Gastrocnemius medialis (tissue), 4 donors: ENCODE measurements at regions not wholly inside any gene's neighbourhood (a gene's known extent, or its start where the extent isn't known, plus 50 kb on each side); places are given as distances from the start of the nearest gene placed in this dataset.

ENCODE experiments used
- POLR2A ChIP-seq, 2 donors: fragments of 450-650 bp; IDR thresholded peaks; one replicate each; pipeline ENCODE4 v1.6.1; 2017; ENCODE audit warnings: antibody characterized with exemption in 2 of 2, mild to moderate bottlenecking in 2 of 2, moderate library complexity in 2 of 2
- TF ChIP-seq, protein P1 (sequence below), 5 experiments: fragments of 450-650 bp in 3 of 5; fragments of 200-600 bp in 2 of 5; sonication (generic) in 2 of 5; IDR thresholded peaks in 4 of 5; conservative IDR thresholded peaks in 1 of 5; 1 replicate in 4 of 5; 2 replicates in 1 of 5; pipeline ENCODE4 v1.5.1; 2016 to 2019; ENCODE audit warnings: antibody characterized with exemption in 5 of 5, mild to moderate bottlenecking in 3 of 5, moderate library complexity in 3 of 5

DNA sequence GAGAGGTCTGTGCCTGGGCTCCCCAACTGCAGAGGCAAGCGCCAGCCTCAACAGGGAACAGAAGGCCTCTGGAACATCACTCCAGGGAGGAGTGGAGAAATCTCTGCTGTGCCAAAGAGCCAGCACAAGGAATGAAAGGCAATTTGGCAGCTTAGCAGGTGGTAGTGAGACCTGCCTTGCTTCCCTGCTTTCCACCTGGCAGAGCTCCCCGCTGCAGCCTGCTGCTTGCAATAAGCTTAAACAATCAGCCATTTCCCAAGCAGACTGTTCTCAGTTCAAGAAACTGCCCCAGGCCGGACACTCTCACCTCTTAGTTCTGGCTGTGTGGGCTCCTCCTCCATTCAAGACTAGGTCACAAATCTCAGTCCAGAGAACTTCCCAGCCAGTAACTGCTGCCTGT, 370.6 kb downstream of the MAGEB5 start:
- TF ChIP-seq, protein P1, sequence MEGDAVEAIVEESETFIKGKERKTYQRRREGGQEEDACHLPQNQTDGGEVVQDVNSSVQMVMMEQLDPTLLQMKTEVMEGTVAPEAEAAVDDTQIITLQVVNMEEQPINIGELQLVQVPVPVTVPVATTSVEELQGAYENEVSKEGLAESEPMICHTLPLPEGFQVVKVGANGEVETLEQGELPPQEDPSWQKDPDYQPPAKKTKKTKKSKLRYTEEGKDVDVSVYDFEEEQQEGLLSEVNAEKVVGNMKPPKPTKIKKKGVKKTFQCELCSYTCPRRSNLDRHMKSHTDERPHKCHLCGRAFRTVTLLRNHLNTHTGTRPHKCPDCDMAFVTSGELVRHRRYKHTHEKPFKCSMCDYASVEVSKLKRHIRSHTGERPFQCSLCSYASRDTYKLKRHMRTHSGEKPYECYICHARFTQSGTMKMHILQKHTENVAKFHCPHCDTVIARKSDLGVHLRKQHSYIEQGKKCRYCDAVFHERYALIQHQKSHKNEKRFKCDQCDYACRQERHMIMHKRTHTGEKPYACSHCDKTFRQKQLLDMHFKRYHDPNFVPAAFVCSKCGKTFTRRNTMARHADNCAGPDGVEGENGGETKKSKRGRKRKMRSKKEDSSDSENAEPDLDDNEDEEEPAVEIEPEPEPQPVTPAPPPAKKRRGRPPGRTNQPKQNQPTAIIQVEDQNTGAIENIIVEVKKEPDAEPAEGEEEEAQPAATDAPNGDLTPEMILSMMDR (IDR thresholded peaks at IDR 0.05 in 4 of 5, conservative IDR thresholded peaks at IDR 0.05 in 1 of 5), result no peak
- TF ChIP-seq POLR2A (IDR thresholded peaks at IDR 0.05), result no peak
